ENCODE measurements at regions not wholly inside any gene's neighbourhood (a gene's known extent, or its start where the extent isn't known, plus 50 kb on each side); places are given as distances from the start of the nearest gene placed in this dataset.

DNA sequence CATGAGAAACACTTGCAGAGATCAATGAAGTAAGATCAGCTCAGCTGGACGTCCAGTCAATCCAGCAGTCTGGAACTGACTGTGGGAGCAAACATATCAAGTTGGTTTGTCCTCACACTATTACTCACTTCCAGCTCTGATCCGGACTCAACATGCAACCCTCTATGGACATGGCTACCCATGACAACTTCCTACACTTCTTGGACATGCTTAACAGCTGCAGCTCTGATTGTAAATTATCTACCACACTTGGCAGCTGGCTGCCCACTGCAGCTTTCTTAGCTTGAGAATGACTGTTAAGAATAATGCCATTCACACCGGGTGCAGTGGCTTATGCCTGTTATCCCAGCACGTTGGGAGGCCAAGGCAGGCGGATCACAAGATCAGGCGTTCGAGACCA is 429.8 kb downstream of the EPHA4 start:
- DNase-seq, result no peak

DNA sequence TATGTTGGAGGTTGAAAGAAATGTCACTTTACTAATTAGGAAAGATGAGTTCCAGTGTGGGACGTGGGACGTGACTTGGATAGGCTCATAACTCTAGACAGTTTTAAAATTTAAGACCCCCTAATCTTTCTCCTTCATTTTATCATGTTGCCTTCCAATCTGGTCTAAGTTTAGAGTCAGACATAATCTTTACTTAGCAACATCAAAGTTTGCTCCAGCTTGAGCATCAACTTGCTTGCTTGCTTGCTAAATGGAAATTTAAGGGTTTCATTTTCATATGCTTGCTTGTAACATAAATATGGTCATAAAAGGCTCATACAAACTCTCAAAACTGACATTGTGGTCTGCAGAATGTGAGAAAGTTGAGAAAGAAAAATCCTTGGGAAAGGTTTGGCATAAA is 428.9 kb downstream of the EPHA4 start:
- DNase-seq, result no peak

DNA sequence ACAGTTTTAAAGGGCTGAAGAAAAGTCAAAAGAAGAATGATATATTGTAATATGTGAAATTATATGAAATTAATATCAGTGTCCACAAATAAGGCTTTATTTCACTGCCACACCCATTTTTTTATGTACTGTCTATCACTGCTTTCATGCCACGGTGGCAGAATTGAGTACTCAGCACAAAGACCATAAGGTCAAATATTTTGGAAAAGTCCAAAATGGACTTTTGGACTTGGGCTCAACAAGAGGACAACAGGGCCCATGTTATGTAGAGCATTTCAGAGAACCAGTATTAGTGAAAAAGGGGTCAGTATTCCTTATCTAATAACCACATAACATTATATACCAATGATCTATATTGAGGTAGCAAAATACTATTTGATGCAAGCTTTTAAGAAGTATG is 427.2 kb downstream of the EPHA4 start:
- no peak for DNase-seq

DNA sequence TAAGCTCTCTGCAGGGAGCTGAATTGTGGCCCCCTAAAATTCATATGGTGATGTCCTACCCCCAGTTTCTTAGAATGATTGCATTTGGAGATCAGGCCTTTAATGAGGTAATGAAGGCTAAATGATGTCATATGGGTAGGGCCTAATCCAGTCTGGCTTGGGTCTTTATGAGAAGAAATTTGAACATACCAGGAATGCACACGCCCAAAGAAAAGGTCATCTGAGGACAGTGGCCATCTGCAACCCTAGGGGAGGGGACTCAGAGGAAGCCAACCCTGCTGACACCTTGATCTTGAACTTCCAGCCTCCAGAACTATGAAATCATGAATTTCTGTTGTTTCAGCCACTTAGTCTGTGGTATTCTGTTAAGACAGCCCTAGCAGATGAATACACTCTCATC is 426.7 kb downstream of the EPHA4 start:
- DNase-seq, result no peak

DNA sequence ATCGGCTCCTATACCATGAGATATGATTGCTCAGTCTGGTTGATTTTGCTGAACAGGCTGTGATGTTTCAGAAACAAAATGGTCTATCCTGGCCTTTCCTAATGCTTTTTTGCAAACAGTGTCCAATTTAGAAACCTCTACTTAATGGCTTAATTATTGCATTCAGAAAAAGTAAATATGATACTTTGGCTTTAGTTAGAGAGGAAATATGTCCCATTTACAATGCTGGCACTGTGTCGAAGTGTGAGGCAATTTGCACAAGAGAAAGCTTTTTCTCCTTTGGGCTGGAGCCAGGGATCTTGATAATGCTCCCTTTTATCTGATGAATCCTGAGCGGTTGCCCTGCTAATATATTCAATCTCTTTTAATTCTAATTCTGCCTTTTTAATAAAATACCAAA is 418.9 kb downstream of the EPHA4 start:
- DNase-seq, result no peak

DNA sequence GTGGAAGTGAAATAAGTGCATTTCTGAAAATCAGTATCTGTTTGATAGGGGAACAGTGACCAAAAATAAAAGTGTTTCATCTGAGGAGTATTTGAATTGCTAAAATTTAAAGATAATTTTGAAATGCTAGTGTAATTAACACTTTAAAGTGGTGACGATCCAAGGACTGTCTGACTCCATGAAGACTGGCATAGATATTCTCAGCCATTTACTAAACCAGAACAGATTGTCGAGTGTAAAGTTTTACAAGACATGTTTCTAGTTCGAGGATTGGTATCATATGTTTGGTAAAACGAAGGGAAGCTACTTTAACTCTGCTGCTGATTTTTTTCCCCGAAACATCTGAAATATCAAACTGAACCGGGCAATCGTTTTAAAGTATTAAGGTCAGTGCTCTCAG is 417.9 kb downstream of the EPHA4 start:
- DNase-seq, result no peak

DNA sequence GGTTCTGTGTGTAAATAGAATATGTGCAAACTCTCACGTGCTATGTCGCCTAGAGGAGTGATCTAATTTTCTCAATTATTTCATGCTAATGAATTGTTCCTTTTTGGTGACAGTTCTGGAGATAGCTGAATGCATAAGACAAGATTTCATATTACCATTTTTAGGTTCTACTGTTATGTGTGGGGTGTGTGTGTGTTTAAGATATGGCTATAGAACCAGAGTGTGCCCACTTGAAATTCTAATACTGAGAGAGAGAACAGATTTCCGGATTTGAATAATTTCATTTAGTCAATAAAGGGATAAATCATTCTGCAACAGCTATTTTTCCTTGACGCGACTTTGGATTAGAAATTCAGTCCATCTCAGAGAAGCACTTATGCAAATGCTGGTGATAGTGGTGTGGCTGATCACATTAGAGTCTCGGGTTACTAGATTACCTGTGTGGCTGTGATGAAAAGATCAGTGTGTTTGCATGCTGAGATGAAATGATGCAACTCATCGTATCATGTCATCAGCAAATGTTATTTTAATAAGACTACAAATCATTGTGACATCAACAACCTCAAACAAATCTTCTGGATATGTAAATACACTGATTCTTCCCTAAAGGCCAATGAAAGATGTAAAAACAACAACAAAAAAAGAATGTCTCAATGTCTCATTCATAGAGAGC is 415.9 kb downstream of the EPHA4 start:
- DNase-seq, result no peak

DNA sequence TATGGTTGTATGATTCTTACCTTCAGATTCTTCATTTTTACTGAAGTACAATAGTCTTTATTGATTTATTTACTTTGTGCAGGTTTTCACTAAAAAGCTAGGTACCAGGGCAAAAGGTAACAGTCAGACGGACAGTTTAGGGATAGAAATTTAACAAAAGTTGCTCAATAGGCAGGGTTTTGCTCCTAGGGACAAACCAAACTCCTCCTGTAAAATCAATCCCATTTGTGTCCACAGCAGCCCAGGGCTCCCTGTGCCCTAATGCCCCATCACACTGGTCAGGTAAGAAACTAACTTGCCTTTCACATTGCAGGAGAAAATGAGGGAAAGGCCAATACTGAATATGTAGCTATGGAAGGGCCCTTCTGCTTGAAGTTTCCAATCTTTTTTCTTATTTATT is 410.9 kb downstream of the EPHA4 start:
- no peak for DNase-seq

DNA sequence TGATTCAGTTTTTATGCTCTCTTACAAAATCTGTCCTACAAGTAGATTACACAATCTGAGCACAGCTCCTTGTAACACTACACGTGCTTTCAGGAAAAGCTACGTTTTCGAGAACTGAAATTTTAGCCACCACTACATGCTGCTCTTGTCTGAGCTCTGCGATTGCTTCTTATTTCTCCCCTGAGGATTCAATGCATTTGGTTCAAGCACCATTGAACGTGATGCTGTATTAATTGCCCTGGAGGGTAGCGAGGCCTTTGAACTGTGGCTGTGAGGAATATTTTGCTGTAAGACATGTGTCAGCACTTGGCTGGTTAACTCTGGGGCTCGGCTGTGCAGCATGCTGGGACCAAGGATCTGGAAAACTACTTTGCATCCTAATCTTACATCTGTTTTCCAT is 405.8 kb downstream of the EPHA4 start:
- DNase-seq, result no peak

DNA sequence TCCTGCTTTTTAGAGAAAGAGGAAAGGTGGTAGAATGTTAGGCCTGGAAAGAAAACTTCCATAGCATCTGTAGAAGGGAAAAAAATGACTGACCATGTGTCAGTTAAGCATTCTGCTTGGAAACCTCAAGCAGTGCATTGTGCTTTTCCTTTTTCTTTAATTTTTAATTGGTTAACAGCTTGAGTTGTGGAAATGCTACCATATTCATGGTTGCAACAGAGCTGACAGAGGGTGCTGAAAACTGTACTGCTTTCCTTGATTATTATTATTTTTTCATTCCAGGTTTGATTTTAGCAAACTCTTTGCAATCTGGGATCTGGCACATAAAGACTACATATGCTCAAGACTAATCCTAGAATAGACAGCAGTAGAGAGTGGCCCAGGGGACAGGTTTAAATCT is 404.5 kb downstream of the EPHA4 start:
- no peak for DNase-seq

DNA sequence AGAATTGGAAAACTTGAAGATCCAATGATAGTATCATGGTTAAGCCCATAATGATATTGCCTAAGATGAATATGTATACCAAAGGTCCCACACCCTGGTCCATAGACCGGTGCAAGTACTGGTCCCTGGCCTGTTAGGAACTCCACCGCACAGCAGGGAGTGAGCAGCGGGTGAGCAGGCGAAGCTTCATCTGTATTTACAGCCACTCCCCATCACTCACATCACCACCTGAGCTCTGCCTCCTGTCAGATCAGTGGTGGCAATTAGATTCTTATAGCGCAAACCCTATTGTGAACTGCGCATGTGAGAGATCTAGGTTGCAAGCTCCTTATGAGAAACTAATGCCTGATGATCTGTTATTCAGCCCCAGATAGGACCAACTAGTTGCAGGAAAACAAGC is 402.4 kb downstream of the EPHA4 start:
- no peak for DNase-seq

DNA sequence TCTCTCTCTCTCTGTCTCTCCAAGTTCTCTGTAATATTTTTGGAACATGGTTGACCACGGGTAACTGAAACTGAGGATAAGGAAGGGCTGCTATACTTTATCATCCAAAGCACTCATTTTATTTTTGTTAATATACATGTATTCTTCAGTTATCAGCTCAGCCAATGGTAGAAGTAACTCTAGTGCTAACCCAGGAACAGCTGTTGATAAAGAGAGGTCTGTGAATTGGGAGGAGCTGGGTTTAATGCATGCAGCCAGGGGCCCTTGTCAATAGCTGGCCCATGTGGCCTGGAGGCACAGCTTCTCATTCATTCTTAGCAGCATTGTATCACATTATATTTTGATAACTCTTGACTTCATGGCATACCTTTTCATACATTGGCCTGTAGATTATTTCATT is 401.6 kb downstream of the EPHA4 start:
- DNase-seq, result no peak

DNA sequence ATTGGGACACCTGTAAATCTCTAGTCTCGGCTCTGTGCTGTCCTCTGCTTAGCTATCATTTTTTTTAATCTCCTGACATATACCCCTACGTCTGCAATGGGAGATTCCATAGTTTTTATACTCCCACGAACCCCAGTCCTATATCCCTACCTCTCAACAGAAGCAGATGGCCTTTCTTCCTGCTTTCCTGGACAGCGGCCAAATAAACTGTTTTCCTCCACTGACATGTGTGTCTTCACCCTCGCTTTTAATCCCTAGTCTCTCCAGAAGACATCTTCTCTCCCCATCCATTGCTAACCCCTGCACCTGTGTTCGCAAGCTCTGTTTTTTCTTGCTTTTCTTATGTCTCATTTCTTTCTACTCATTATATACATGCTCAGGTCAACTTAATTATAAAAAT is 395.4 kb downstream of the EPHA4 start:
- DNase-seq, result no peak

DNA sequence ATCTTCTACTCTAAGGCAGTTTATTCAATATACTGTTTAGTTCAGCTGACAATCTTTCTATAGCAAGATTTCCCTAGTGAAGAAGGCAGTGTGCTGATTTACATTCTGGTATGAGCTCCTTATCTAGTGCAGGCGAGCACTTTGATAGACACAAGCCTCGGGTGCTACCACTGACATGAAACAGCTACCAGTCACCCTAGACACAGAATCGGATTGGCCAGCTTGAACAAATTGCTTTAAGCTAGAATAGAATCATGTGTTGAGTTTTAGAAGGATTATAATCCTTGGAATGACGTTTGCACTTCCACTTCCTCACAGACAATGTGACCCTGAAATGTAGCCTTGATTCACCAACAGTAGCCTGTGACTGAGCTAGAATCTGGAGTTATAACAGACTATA is 394.0 kb downstream of the EPHA4 start:
- no peak for DNase-seq

DNA sequence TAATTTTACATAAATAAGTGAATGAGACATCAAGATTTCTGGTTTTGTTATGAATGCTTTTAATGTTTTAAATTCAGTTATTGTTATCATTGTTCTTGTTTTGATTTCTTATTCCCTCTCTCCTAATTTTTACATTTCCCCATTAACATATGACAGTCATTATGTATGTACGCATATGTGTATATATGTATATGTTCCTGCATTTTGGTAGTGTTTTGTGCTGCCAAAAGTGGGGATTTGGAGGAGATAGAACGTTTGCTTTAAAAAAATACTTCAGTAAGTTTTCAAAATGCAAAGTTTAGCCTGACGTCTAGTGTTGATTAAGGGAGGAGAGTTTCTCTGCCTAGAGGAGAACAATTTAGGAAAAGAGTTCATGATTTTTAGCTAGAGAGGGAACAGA is 385.2 kb downstream of the EPHA4 start:
- no peak for DNase-seq

DNA sequence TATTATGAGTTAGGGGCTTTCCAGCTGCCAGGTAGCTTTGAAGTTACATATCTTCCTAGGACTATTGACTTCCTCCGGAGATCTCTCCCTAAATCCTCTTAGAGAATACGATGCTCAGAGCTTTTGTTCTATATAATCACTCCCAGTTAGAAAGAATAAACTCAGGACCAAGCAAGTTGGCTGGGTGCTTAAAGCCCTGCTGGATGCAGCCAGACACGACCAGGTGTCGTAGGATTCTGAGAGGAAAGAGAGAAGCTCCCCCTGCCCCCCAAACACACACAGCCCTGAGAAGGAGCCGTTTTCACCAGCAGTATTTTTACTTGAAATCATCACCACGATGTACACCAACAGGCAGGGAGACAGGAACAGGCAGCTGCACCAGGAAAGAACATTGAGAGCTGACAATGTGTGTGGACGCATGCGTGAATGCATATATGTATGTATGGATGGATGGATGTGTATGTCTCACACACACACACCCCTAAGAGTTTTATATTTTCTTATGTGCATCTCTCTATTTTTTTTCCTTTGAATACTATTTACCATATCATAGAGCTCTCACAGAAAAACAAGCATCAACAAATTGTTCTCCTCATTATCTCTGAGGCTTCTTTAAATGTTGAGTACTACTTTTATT is 382.6 kb downstream of the EPHA4 start:
- DNase-seq, result no peak

DNA sequence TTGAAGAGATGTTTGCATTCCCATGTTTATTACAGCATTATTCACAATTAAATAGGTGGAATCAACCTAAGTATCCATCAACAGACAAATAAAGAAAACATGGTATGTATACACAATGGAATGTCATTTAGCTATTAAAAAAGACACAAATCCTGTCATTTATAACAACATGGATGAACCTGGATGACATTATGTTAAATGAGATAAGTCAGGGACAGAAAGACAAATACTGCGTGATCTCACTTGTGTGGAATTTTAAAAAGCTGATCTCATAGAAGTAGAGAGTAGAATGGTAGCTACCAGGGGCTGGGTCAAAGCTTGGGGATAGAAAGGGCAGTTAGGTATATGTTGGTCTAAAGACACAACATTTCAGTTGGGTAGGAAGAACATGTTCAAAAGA is 376.3 kb downstream of the EPHA4 start:
- DNase-seq, result no peak

DNA sequence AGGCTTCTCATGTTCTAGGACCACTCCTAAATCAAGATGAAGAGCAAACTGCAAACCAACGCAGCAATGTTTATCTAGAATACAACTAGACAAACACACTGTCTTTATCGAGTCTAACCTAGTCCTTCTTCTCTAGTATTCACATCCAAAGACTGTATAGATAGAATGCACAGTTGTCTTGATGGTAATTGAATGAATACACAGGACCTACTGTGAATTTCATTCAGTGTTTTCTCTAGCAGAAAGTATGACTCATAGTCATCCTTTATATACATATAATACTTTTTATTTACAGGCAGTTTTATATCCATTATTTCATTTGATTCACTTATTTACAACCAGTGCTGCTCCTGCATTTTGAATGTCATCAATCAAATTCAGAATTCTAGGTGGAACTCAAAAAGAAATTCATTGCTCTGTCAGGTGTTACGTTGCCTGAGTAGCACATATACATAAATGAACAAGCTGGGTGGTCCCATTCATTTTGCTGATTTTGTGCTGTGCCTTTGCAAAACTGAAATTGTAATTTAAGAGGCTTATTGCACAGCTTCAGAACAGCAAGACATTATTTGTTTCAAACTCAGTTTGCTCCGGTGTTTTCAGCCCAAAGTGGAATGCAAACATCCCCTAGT is 374.8 kb downstream of the EPHA4 start:
- DNase-seq, result no peak

DNA sequence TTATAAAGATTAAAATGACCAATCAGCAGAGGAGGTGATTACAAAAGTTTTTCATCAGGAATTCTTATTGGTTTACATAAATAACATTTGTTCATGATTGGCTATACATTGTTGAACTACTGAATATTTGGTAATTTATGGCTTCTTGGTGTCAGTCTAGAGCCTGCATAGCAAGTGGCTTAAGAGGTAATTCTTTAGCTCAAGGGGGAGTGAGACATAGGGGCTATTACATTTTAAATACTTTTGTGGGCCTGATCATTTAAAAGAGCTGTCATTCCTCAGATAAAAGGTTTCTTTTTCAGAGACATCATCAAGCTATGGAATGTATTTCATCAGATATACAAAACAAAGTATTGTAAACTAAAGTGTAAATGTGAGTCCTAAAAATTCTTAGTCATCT is 373.8 kb downstream of the EPHA4 start:
- DNase-seq, result no peak

DNA sequence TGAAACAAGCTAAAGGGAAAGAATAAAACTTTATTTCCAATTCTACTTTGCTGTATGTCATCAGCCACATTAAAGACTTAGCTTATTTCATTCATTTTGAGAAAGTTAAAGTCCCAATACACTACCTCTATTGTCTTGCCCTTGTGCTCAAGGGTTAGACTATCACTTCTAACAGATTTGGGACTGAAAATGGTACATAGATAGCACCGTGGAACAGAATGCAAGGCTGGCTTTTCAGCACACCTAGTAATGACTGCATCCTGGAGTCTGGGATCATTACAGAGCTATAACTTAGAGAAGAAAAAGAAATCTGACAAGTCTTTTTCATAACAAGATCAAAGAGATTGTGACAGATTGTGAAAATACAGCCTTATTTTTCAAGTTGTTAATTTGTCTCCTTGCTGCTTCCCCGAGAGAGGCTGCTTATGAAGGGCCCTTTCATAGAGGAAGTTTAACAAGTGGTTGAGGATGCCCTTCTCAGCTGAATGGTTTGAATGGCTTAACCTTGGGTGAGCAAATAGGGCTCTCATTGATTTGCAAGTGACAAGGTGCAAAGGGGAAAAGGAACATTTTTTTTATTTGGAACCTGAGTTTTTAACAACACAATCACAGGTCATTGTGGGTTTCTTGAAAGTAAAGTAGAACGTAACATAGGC is 371.8 kb downstream of the EPHA4 start:
- no peak for DNase-seq

DNA sequence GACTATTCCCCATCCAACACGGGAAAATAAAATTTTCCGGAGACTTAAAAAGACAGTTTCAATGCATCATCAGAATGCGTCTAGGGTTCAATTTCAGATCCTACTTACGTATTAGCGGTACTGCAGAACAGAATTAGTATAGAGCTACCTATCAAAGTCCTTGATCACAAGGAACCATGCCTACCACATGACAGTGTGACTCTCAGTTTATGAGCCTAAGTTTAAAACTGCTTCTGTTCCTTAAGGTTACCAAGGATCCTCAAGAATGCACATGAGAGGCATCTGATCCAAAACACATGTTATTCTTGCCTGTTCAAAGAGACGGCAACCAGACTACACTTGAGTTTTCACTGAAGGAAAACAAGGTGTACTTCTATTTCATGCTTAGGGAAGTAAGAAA is 369.7 kb downstream of the EPHA4 start:
- DNase-seq, result no peak

DNA sequence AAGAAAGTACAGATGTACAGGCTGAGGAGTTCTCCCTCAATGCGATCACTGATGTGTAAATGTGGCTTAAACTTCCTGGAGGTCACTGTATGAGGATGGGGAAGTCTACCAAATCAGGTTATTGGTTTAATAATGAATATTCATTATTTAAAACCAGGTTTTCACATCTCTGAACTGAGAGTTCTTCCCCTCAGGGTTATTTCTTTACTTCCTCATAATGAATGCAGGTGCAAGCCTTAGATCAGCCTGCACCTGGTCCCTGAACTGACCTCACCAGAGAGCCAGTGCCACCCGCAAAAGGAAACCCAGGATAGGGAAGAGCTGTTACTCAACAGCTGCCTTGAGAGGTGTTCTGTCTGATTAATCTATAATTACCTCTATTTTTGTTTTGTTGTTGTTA is 369.0 kb downstream of the EPHA4 start:
- DNase-seq, result no peak

DNA sequence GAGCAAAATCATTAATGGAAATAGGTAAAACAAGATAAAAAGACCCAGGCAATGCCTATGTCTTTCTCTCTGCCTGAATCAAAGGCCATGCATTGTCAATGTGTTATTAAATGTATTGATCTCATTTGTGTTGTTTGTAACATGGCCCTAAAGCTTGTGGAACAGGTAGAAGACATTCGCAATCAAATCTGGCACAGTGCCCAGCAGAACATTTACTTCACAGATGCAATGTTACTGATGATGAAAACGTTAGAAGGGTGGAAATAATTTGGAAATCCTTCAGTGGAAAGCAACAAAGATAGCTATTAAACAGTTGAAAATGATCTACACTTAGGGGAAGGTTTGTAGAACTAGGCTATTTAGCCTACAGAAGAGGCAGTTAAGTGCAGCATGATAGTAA is 368.2 kb downstream of the EPHA4 start:
- DNase-seq, result no peak

DNA sequence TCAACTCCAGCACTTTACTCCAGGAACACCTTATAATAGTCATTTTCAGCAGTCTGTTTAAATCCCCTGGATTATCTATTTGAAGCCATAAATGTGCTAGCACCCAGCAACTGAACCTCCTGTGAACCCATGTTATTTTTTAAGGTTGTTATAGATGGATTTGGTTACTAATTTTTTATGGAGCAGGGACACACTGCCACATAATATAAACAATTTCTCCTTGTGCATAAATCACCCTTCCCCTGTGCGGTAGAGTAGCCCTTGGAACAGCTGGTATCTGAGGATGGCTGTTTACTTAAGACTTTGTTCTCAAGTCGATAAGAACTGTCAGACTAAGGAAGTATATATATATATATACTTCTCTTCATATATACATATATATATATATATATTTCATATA is 367.4 kb downstream of the EPHA4 start:
- no peak for DNase-seq
